BJ (cell line): ENCODE measurements at regions not wholly inside any gene's neighbourhood (a gene's known extent, or its start where the extent isn't known, plus 50 kb on each side); places are given as distances from the start of the nearest gene placed in this dataset.

Source experiments
- CTCF ChIA-PET: fragments of 350-600 bp; formaldehyde crosslinking; extraction: SDS; loops from one replicate; lab custom pipeline; 2021; ENCODE audit warnings: antibody characterized with exemption, inconsistent platforms; lab: Yijun Ruan, JAX
- POLR2A ChIA-PET: fragments of 300-600 bp; sonication (Branson Sonifier 250); formaldehyde crosslinking; extraction: SDS; loops from one replicate; lab custom pipeline; 2021; ENCODE audit warnings: antibody characterized with exemption; lab: Charles Lee
- DNase-seq: peaks from one replicate; pipeline ENCODE4 v3.0.0-alpha.2; 2011; ENCODE audit warnings: low read depth
- H3K27me3 ChIP-seq: 2 replicates; pipeline ENCODE4 v1.6.0; 2011; ENCODE audit warnings: low read length; ENCODE audit not compliant: control insufficient read depth, insufficient read depth
- H3K36me3 ChIP-seq: 2 replicates; pipeline ENCODE4 v1.5.1; 2011; ENCODE audit warnings: low read length; ENCODE audit not compliant: control insufficient read depth, insufficient read depth
- H3K4me3 ChIP-seq: 2 replicates; pipeline ENCODE4 v1.5.1; 2011; ENCODE audit warnings: low read depth, mild to moderate bottlenecking, control low read depth, low read length
- TF ChIP-seq, protein P1 (sequence below): IDR thresholded peaks from 2 replicates; pipeline ENCODE4 v1.5.1; 2011; ENCODE audit warnings: low read depth, mild to moderate bottlenecking, control low read depth, inconsistent platforms, low read length, moderate library complexity; ENCODE audit not compliant: insufficient read depth

DNA sequence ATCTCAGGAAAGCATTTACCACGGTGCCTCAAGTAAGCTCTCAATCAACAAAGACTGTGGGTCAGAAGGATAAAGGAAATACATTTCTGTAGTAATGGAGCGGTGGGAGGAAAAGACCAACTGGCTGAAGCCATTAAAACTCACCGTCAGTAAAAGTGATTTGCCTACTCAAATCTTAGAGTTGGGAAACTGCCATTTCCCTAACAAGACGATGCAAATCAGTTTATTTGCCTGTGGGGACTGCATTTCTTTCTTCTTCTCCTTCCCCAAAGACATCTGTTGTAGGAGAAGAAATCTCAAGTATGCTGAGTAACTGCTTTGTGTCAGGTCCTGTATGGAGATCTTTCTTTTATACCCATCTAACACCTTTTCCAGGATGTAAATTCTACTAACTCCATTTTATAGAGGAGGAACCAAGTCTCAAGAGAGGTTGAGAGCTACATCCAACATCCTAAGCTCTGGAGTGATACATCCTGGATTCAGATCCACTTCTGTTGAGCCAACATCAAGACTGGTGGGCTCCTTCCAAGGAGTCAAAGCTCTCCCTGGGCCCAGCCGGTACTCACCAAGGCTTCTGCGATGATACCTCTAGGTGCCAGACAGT lies 219.3 kb upstream of the FGGY start:
- Histone ChIP-seq H3K36me3 (no peaks in the 10 kb centered on the region), H3K27me3 (no peaks in the 10 kb centered on the region), H3K4me3 (no peak overlapping the region)
- ChIA-PET POLR2A (interaction anchor here (0.6 kb wide), 1 partner anchor 772 kb away, joined by 4 read pairs; no protein-coding TSS in a partner anchor), CTCF (interaction anchor here (0.6 to 3.4 kb wide), 7 partner anchors 8 to 621 kb away, joined by 3 to 8 read pairs (median 4); partner anchors contain the start of gene JUN)
- no peak for DNase-seq
- TF ChIP-seq, protein P1, sequence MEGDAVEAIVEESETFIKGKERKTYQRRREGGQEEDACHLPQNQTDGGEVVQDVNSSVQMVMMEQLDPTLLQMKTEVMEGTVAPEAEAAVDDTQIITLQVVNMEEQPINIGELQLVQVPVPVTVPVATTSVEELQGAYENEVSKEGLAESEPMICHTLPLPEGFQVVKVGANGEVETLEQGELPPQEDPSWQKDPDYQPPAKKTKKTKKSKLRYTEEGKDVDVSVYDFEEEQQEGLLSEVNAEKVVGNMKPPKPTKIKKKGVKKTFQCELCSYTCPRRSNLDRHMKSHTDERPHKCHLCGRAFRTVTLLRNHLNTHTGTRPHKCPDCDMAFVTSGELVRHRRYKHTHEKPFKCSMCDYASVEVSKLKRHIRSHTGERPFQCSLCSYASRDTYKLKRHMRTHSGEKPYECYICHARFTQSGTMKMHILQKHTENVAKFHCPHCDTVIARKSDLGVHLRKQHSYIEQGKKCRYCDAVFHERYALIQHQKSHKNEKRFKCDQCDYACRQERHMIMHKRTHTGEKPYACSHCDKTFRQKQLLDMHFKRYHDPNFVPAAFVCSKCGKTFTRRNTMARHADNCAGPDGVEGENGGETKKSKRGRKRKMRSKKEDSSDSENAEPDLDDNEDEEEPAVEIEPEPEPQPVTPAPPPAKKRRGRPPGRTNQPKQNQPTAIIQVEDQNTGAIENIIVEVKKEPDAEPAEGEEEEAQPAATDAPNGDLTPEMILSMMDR, result no peak

DNA sequence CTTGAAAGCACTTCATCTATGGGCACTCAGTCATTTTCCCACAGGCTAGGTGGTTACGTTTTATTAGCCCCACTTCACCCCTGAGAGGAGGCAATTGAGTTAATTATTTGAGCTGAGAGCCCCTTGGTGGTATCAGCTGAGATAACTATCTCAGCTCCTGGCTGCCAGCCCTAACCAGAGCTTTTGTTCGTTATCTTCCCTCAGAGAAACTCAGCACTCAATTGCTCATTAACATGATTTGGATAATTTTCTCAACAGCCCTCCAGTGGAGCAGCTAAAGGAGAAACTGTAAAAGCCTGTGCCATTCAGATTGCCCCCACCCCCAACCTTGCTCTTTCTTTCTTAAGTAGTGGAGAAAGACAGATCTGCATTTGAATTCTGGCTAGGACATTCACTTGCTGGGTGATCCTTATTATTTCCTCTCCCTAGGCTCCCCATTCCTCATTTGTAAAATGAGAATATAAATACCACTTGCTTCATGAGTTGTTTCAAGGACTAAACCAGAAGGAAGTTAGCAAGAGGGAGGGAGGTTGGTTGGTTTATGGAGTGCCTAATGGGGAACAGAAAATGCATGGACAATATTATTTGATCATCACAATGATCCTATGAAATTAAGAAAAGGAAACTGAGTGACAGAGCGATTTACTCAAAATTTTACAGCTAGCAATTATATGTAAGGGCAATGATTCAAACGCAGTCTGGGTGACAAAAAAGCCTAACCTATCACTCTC lies 218.7 kb upstream of the FGGY start:
- DNase-seq, result no peak
- TF ChIP-seq, protein P1, result no peak
- ChIA-PET CTCF (interaction anchor here (0.6 to 3.4 kb wide), 7 partner anchors 9 to 621 kb away, joined by 3 to 8 read pairs (median 4); partner anchors contain the start of gene JUN), POLR2A (interaction anchor here (0.6 kb wide), 1 partner anchor 772 kb away, joined by 4 read pairs; no protein-coding TSS in a partner anchor)
- Histone ChIP-seq H3K4me3 (no peak overlapping the region), H3K36me3 (no peaks in the 10 kb centered on the region), H3K27me3 (no peaks in the 10 kb centered on the region)

DNA sequence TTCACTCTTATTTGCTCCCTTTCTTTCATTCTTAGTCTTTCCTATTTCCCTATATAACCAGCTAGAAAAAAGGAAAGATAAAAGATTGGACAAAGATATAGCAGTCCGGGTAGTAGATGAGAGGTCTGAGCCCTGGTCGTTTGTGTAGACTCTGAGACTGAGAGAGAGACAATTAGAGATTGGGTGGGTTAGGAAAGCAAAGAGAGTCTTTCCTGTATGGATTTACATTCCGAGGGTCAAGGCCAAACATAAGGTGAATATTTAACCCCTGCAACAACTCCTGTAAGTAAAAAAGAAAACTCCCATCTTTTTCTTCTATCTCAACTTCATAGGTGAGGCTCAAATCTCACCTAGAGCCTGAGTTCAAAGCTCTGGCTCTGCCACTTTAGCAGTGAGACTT lies 218.0 kb upstream of the FGGY start:
- TF ChIP-seq, protein P1, result no peak
- DNase-seq, result no peak
- ChIA-PET CTCF (interaction anchor here (1.0 to 3.4 kb wide), 2 partner anchors 9 to 17 kb away, joined by 4 to 8 read pairs; no protein-coding TSS in a partner anchor), POLR2A (no interaction called here)
- Histone ChIP-seq H3K27me3 (no peaks in the 10 kb centered on the region), H3K36me3 (no peaks in the 10 kb centered on the region), H3K4me3 (no peak overlapping the region)

GRCh38 chr1:59079434-59080140 lies 217.3 kb upstream of the FGGY start:
- Histone ChIP-seq H3K4me3 (no peak overlapping the region), H3K36me3 (no peaks in the 10 kb centered on the region), H3K27me3 (no peaks in the 10 kb centered on the region)
- ChIA-PET CTCF (interaction anchor here (1.0 to 3.4 kb wide), 2 partner anchors 10 to 16 kb away, joined by 4 to 8 read pairs; no protein-coding TSS in a partner anchor), POLR2A (no interaction called here)
- DNase-seq, result no peak
- TF ChIP-seq, protein P1, result no peak

DNA sequence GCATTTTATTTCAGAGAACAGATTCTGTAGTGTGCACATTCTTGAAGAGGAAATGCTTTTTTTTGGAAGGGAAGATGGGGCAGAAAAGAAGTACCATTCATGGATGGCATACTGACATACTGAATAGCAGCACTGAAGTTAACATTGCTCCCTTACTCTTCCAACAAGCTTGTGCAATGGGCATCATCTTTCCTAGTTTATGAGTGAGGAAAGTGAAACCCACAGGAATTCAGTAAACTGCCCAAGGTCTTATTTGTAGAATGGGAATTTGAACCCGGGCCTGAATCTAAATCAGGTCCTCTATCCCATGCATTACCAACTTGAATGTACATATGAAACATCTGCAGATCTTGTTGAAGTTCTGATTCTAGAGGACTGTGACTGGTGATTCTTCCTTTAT lies 215.7 kb upstream of the FGGY start:
- TF ChIP-seq, protein P1, result no peak
- Histone ChIP-seq H3K27me3 (no peaks in the 10 kb centered on the region), H3K4me3 (no peak overlapping the region), H3K36me3 (no peaks in the 10 kb centered on the region)
- ChIA-PET POLR2A (no interaction called here), CTCF (no interaction called here)
- DNase-seq, result no peak
